HepG2 (cell line): ENCODE measurements at regions not wholly inside any gene's neighbourhood (a gene's known extent, or its start where the extent isn't known, plus 50 kb on each side); places are given as distances from the start of the nearest gene placed in this dataset.
"Not testable (repeated sequence)": the region's sequence is repeated elsewhere in the genome, so short reads cannot be mapped to it uniquely, and the experiment has no call there.

ENCODE experiments used
- ATAC-seq: fragments of 200-7000 bp; cut with Tn5 transposase; 3 replicates; pipeline ENCODE4 v1.9.1; 2020; ENCODE audit warnings: mild to moderate bottlenecking, moderate library complexity
- BruUV-seq: library from RNA; stranded (reverse); fragments of 400-500 nt; replicated peaks from 2 replicates; lab custom pipeline; 2021; lab: Mats Ljungman, UMichigan
- CTCF ChIA-PET: fragments of 300-600 bp; formaldehyde crosslinking; extraction: SDS; loops from one replicate; lab custom pipeline; 2021; ENCODE audit warnings: low total read pairs, inconsistent platforms, low intra/inter-chr PET ratio; lab: Yijun Ruan, JAX
- POLR2A ChIA-PET: fragments of 350-600 bp; sonication (Branson Sonifier 250); formaldehyde crosslinking; loops from one replicate; lab custom pipeline; 2020; ENCODE audit warnings: antibody characterized with exemption, inconsistent platforms; lab: Yijun Ruan, JAX
- DNase-seq: peaks from one replicate; pipeline ENCODE4 v3.0.0-alpha.2; 2015; ENCODE audit warnings: low spot score
- FAIRE-seq: peaks from 3 replicates; lab custom pipeline; 2011; peaks lifted over from hg19 to GRCh38; lab: Jason Lieb, UNC
- H2AFZ ChIP-seq: one replicate; pipeline ENCODE4 v1.6.1; 2011; ENCODE audit warnings: low read length, inconsistent platforms
- H3K27ac ChIP-seq: fragments of 300-600 bp; 3 replicates; pipeline ENCODE4 v1.8.0; 2011; ENCODE audit warnings: mixed run types, mild to moderate bottlenecking, mixed read lengths, low read length, inconsistent platforms; ENCODE audit not compliant: insufficient read depth; ENCODE audit errors: extremely low read length
- H3K27me3 ChIP-seq, 2 experiments: fragments of 200-600 bp in 1 of 2; 2 replicates in 1 of 2; 3 replicates in 1 of 2; pipeline versions ENCODE4 v1.6.0 to v1.8.0; 2011; ENCODE audit warnings: low read length in 2 of 2, mild to moderate bottlenecking in 2 of 2, moderate library complexity in 2 of 2, inconsistent platforms in 1 of 2; ENCODE audit not compliant: insufficient read depth in 2 of 2, control insufficient read depth in 1 of 2
- H3K36me3 ChIP-seq, 2 experiments: fragments of 200-600 bp in 1 of 2; replicated peaks in 1 of 2; 2 replicates in 1 of 2; 3 replicates in 1 of 2; pipeline versions ENCODE4 v1.5.1 to v1.8.0; 2011; ENCODE audit warnings: low read length in 2 of 2, inconsistent platforms in 1 of 2; ENCODE audit not compliant: insufficient read depth in 2 of 2, control insufficient read depth in 1 of 2
- H3K4me1 ChIP-seq: 2 replicates; pipeline ENCODE4 v1.5.1; 2012; ENCODE audit warnings: low read length, inconsistent platforms; ENCODE audit not compliant: insufficient read depth
- H3K4me2 ChIP-seq: 2 replicates; pipeline ENCODE4 v1.6.0; 2011; ENCODE audit warnings: low read depth, low read length, inconsistent platforms
- H3K4me3 ChIP-seq, 3 experiments: fragments of 200-600 bp in 1 of 3; sonication (generic), shearing (Covaris generic) in 1 of 3; replicated peaks in 1 of 3; 2 replicates each; pipeline ENCODE4 v1.5.1; 2011 to 2016; ENCODE audit warnings: low read length in 3 of 3, inconsistent platforms in 2 of 3, low read depth in 2 of 3, mild to moderate bottlenecking in 2 of 3, control low read depth in 1 of 3, mixed read lengths in 1 of 3; ENCODE audit not compliant: insufficient read depth in 1 of 3
- H3K79me2 ChIP-seq: one replicate; pipeline ENCODE4 v1.6.1; 2011; ENCODE audit warnings: low read length, inconsistent platforms; ENCODE audit not compliant: insufficient read depth
- H3K9ac ChIP-seq: 2 replicates; pipeline ENCODE4 v1.6.0; 2011; ENCODE audit warnings: mild to moderate bottlenecking, low read depth, low read length, inconsistent platforms; ENCODE audit not compliant: insufficient read depth
- H3K9me3 ChIP-seq: 2 replicates; pipeline ENCODE4 v1.5.1; 2012; ENCODE audit warnings: mild to moderate bottlenecking, low read length
- H4K20me1 ChIP-seq: 2 replicates; pipeline ENCODE4 v1.6.0; 2011; ENCODE audit warnings: inconsistent platforms, mild to moderate bottlenecking, low read length, moderate library complexity; ENCODE audit not compliant: insufficient read depth
- DPF2 ChIP-seq: sonication (generic); formaldehyde crosslinking; IDR thresholded peaks from 2 replicates; pipeline ENCODE4 v1.4.0; 2020; ENCODE audit warnings: mild to moderate bottlenecking, low read depth, missing genetic modification reagents, borderline replicate concordance
- ELF4 ChIP-seq: sonication (generic); formaldehyde crosslinking; IDR thresholded peaks from 2 replicates; pipeline ENCODE4 v1.5.0; 2020; ENCODE audit warnings: missing genetic modification reagents, mild to moderate bottlenecking, moderate library complexity, borderline replicate concordance
- FOXM1 ChIP-seq: sonication (generic); formaldehyde crosslinking; IDR thresholded peaks from 2 replicates; pipeline ENCODE4 v1.5.0; 2020; ENCODE audit warnings: missing genetic modification reagents
- GPN1 ChIP-seq: sonication (generic); formaldehyde crosslinking; IDR thresholded peaks from 2 replicates; pipeline ENCODE4 v1.5.1; 2020; ENCODE audit warnings: missing genetic modification reagents, borderline replicate concordance
- MAZ ChIP-seq, 2 experiments: sonication (generic) in 1 of 2; formaldehyde crosslinking in 1 of 2; IDR thresholded peaks; 2 replicates each; pipeline versions ENCODE4 v1.5.0 to v1.6.1; 2012 to 2020; ENCODE audit warnings: low read depth in 2 of 2, mild to moderate bottlenecking in 2 of 2, borderline replicate concordance in 1 of 2, improper control_type of control experiment in 1 of 2, low read length in 1 of 2, missing genetic modification reagents in 1 of 2, moderate library complexity in 1 of 2
- MXI1 ChIP-seq: IDR thresholded peaks from 3 replicates; pipeline ENCODE4 v1.6.1; 2012; ENCODE audit warnings: low read depth, low read length, inconsistent platforms, borderline replicate concordance
- NFE2L2 ChIP-seq: fragments of 150-350 bp; IDR thresholded peaks from 2 replicates; pipeline ENCODE4 v1.6.1; 2014; ENCODE audit warnings: low read length
- NFYC ChIP-seq: IDR thresholded peaks from 2 replicates; pipeline ENCODE4 v1.6.1; 2016; ENCODE audit warnings: missing genetic modification reagents, missing compliant biosample characterization
- PAWR ChIP-seq: sonication (generic); formaldehyde crosslinking; IDR thresholded peaks from 2 replicates; pipeline ENCODE4 v1.4.0; 2020; ENCODE audit warnings: missing genetic modification reagents, mild to moderate bottlenecking, borderline replicate concordance
- SMAD9 ChIP-seq: sonication (generic); formaldehyde crosslinking; IDR thresholded peaks from 2 replicates; pipeline ENCODE4 v1.5.1; 2020; ENCODE audit warnings: mild to moderate bottlenecking, missing genetic modification reagents
- SMARCE1 ChIP-seq: fragments of 450-650 bp; IDR thresholded peaks from 2 replicates; pipeline ENCODE4 v1.6.1; 2017; ENCODE audit warnings: borderline replicate concordance
- YEATS4 ChIP-seq: sonication (generic); formaldehyde crosslinking; IDR thresholded peaks from 2 replicates; pipeline ENCODE4 v1.4.0; 2020; ENCODE audit warnings: missing genetic modification reagents, borderline replicate concordance
- ZMYM2 ChIP-seq: sonication (generic); formaldehyde crosslinking; IDR thresholded peaks from 2 replicates; pipeline ENCODE4 v1.8.0; 2022; ENCODE audit warnings: mild to moderate bottlenecking, missing genetic modification reagents
- ZNF33B ChIP-seq: sonication (generic); formaldehyde crosslinking; IDR thresholded peaks from 2 replicates; pipeline ENCODE4 v1.5.1; 2020; ENCODE audit warnings: mild to moderate bottlenecking, missing genetic modification reagents
- ZNF562 ChIP-seq: sonication (generic); formaldehyde crosslinking; IDR thresholded peaks from 2 replicates; pipeline ENCODE4 v1.8.0; 2022; ENCODE audit warnings: missing genetic modification reagents, borderline replicate concordance
- WGBS: methylation state at CpG from one replicate; pipeline ENCODE4 v1.1.6; 2017; ENCODE audit warnings: low lambda C conversion rate; 5-methylcytosine and 5-hydroxymethylcytosine counted together
- in situ Hi-C: cut with HindIII; loops from 2 replicates; pipeline ENCODE4 v1.10.0; 2017; ENCODE audit warnings: low pct_unique_long_range_greater_than_20kb; ENCODE audit not compliant: extremely low pct_ligation_motif_present
- intact Hi-C: fragments of 100-400 bp; cut with micrococcal nuclease; formaldehyde crosslinking; loops from one replicate; pipeline ENCODE4 v1.10.0; 2022; ENCODE audit not compliant: unreplicated experiment

DNA sequence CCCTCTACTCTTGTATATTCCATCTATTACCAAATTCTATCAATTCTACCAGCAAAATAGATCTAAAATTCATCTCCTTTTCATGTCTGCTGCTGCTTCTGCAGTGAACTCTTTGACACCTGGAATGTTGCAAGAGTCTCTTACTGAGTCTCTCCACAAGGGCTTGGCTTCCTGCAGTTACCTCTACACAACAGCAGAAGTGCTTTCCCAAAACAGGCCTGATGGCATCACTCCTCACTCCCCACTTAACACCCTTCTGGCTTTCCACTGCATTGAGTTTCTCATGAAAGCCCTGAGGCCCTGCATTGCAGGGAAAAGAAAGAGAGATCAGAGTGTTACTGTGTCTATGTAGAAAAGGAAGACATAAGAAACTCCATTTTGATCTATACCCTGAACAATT lies 78.8 kb upstream of the CDC42EP3 start:
- H3K9me3 ChIP-seq, in situ Hi-C loops, ATAC-seq, H3K4me3 ChIP-seq, POLR2A ChIA-PET, BruUV-seq, H3K79me2 ChIP-seq, H3K36me3 ChIP-seq, H4K20me1 ChIP-seq, H3K4me1 ChIP-seq, H2AFZ ChIP-seq, CTCF ChIA-PET, H3K9ac ChIP-seq, H3K27me3 ChIP-seq, DNase-seq, H3K27ac ChIP-seq, intact Hi-C loops, H3K4me2 ChIP-seq, FAIRE-seq: not testable (repeated sequence)

DNA sequence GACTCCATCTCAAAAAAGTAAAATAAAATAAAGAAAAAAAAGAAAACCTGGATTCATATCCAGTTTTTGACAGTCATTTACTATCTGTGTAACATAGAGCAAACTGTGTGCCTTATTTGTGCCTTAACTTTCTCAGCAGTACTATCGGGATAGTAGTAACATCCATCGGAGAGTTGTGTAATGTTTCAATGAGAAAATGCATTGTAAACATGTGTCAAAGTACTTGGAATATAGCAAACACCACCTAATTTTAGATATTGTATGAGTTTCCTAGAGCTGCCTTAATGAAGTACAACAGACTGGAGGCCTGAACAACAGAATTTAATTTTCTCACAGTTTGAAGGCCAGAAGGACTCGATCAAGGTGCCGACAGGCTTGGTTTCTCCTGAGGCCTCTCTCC lies 81.3 kb upstream of the CDC42EP3 start:
- H4K20me1 ChIP-seq, result no peaks in the 10 kb centered on the region
- in situ Hi-C loops (no loop called here), intact Hi-C loops (no loop called here)
- POLR2A ChIA-PET, result no interaction called here
- DNase-seq, result no peak
- no peak overlapping the region for H2AFZ ChIP-seq
- TF ChIP-seq YEATS4 (CRISPR knock-in tag), result no peak
- no peak for FAIRE-seq
- no peak overlapping the region for H3K4me2 ChIP-seq
- H3K27me3 ChIP-seq, result no peaks in the 10 kb centered on the region
- no peaks in the 10 kb centered on the region for H3K79me2 ChIP-seq
- no TSS peak for BruUV-seq
- H3K27ac ChIP-seq, result no peak overlapping the region
- no peaks in the 10 kb centered on the region for H3K36me3 ChIP-seq
- no peak overlapping the region for H3K4me3 ChIP-seq
- ATAC-seq, result no peak
- WGBS, result 85% methylated on average over 2 of the region's 4 CpGs
- no peaks in the 10 kb centered on the region for H3K4me1 ChIP-seq
- no peak overlapping the region for H3K9ac ChIP-seq
- CTCF ChIA-PET, result no interaction called here
- H3K9me3 ChIP-seq, result no peaks in the 10 kb centered on the region

DNA sequence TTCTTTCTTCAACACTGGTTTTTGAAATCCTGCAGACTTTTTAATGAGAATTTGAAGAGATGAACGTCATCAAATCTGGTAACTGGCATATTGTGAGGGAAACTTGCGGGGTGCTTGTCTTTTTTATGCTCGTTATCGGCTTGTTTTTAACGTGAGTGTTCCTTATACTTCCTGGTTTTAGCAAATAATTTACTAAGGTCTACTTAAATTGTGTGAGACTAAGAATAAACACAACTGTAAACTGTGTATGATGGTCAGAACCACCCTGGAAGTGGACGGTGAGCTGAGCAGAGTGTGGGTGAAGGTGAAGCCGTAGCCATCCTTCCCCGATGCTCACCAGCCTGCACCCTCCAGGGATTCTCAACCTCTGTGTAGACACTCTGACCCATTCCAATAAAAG lies 82.3 kb upstream of the CDC42EP3 start:
- no peak for DNase-seq
- POLR2A ChIA-PET, result no interaction called here
- no peak for ATAC-seq
- Histone ChIP-seq H3K4me3 (no peak overlapping the region), H3K27me3 (no peaks in the 10 kb centered on the region), H3K79me2 (no peaks in the 10 kb centered on the region), H3K4me1 (no peaks in the 10 kb centered on the region), H3K9ac (no peak overlapping the region), H4K20me1 (no peaks in the 10 kb centered on the region), H3K4me2 (no peak overlapping the region), H3K27ac (no peak overlapping the region), H3K9me3 (no peaks in the 10 kb centered on the region)
- intact Hi-C loops, result no loop called here
- BruUV-seq, result no TSS peak
- FAIRE-seq, result no peak
- CTCF ChIA-PET, result no interaction called here
- TF ChIP-seq SMARCE1, result no peak
- no peak for TF ChIP-seq ZNF562
- no peak for TF ChIP-seq GPN1 (CRISPR knock-in tag)
- no peak for TF ChIP-seq NFYC
- TF ChIP-seq DPF2 (CRISPR knock-in tag), result no peak
- TF ChIP-seq PAWR, result no peak
- no peak for TF ChIP-seq ZMYM2
- TF ChIP-seq SMAD9 (CRISPR knock-in tag), result no peak
- no peak for TF ChIP-seq MXI1
- TF ChIP-seq NFE2L2, result no peak
- TF ChIP-seq MAZ (IDR thresholded peaks at IDR 0.05; ENCODE audit: borderline replicate concordance, low read depth, low read length), result no peak
- no peak for TF ChIP-seq MAZ (CRISPR knock-in tag; IDR thresholded peaks at IDR 0.05; ENCODE audit: low read depth)
- TF ChIP-seq ZNF33B, result no peak
- TF ChIP-seq FOXM1 (CRISPR knock-in tag), result no peak
- TF ChIP-seq ELF4 (CRISPR knock-in tag), result no peak
- TF ChIP-seq, all 625 proteins: peak for 0
- H2AFZ ChIP-seq, result no peak overlapping the region
- no peaks in the 10 kb centered on the region for H3K36me3 ChIP-seq
- in situ Hi-C loops, result no loop called here
- 36% methylated on average over 8 of the region's 8 CpGs for WGBS
